Tibial nerve (tissue), 4 donors: ENCODE measurements at regions not wholly inside any gene's neighbourhood (a gene's known extent, or its start where the extent isn't known, plus 50 kb on each side); places are given as distances from the start of the nearest gene placed in this dataset.

ENCODE experiments used
- CTCF ChIP-seq, 5 experiments: fragments of 200-600 bp in 3 of 5; fragments of 450-650 bp in 2 of 5; sonication (generic) in 3 of 5; IDR thresholded peaks; one replicate each; pipeline ENCODE4 v1.5.1; 2016 to 2019; ENCODE audit warnings: antibody characterized with exemption in 5 of 5, mild to moderate bottlenecking in 3 of 5, moderate library complexity in 2 of 5
- EP300 ChIP-seq, 2 donors: sonication (generic); formaldehyde crosslinking; IDR thresholded peaks; one replicate each; pipeline ENCODE4 v1.6.1; 2017; ENCODE audit warnings: antibody characterized with exemption in 2 of 2, mild to moderate bottlenecking in 1 of 2

- TF ChIP-seq CTCF (IDR thresholded peaks at IDR 0.05) = no peak
- TF ChIP-seq EP300 (IDR thresholded peaks at IDR 0.05) = no peak
These were observed 83.3 kb upstream of the HIF1A start for GRCh38 chr14:61611880-61612630.
